Upper lobe of left lung (tissue), 6 donors: ENCODE measurements at regions not wholly inside any gene's neighbourhood (a gene's known extent, or its start where the extent isn't known, plus 50 kb on each side); places are given as distances from the start of the nearest gene placed in this dataset.

Source experiments
- ATAC-seq, 2 donors: fragments of 200-7000 bp; cut with Tn5 transposase; one replicate each; pipeline ENCODE4 v1.9.1; 2022; ENCODE audit warnings: mild to moderate bottlenecking in 2 of 2, moderate library complexity in 2 of 2; ENCODE audit not compliant: low FRiP score in 2 of 2
- DNase-seq, 2 donors: peaks; one replicate each; pipeline ENCODE4 v3.0.0-alpha.2; 2019 to 2020
- H3K27ac ChIP-seq, 4 donors: fragments of 200-600 bp; sonication (generic); one replicate each; pipeline ENCODE4 v1.5.1; 2016 to 2019
- H3K27me3 ChIP-seq, 4 donors: fragments of 200-600 bp; sonication (generic); one replicate each; pipeline ENCODE4 v1.5.1; 2017 to 2019
- H3K36me3 ChIP-seq, 4 donors: fragments of 200-600 bp; sonication (generic); one replicate each; pipeline ENCODE4 v1.5.1; 2016 to 2019
- H3K4me1 ChIP-seq, 4 donors: fragments of 200-600 bp; sonication (generic); one replicate each; pipeline ENCODE4 v1.5.1; 2018 to 2019
- H3K4me3 ChIP-seq, 4 donors: fragments of 200-600 bp; sonication (generic); one replicate each; pipeline ENCODE4 v1.5.1; 2017 to 2019; ENCODE audit warnings: mild to moderate bottlenecking in 2 of 4, moderate library complexity in 1 of 4
- H3K9me3 ChIP-seq, 4 donors: fragments of 200-600 bp; sonication (generic); one replicate each; pipeline ENCODE4 v1.5.1; 2018 to 2019
- CTCF ChIP-seq, 6 experiments: fragments of 450-650 bp in 4 of 6; fragments of 200-600 bp in 2 of 6; sonication (generic) in 2 of 6; IDR thresholded peaks; one replicate each; pipeline ENCODE4 v1.5.1; 2016 to 2019; ENCODE audit warnings: antibody characterized with exemption in 6 of 6
- EP300 ChIP-seq, 4 donors: sonication (generic); formaldehyde crosslinking; IDR thresholded peaks; one replicate each; pipeline ENCODE4 v1.5.1; 2017; ENCODE audit warnings: antibody characterized with exemption in 4 of 4, control low read depth in 2 of 4
- POLR2A ChIP-seq, 4 donors: fragments of 450-650 bp; IDR thresholded peaks; one replicate each; pipeline ENCODE4 v1.5.1; 2016 to 2017; ENCODE audit warnings: antibody characterized with exemption in 4 of 4, mild to moderate bottlenecking in 2 of 4
- POLR2AphosphoS5 ChIP-seq, 2 donors: sonication (generic); formaldehyde crosslinking; IDR thresholded peaks; one replicate each; pipeline ENCODE4 v1.5.1; 2017; ENCODE audit warnings: antibody characterized with exemption in 2 of 2
- WGBS, 2 donors: methylation state at CpG; one replicate each; pipeline ENCODE4 v1.1.5; 2017 to 2018; 5-methylcytosine and 5-hydroxymethylcytosine counted together
- donor health status: DM: no; HTN: no; CAD: no; lungs with moderate emphysema.
- donor health status: DM: no; HTN: yes; CAD: no; lungs with severe emphysema.

GRCh38 chrX:107552930-107553329 is 75.4 kb upstream of the PRPS1 start:
- 68 to 100% methylated on average over 1 of the region's 1 CpG for WGBS, 2 donors
- no peaks in the 10 kb centered on the region for H3K27me3 ChIP-seq
- DNase-seq (no peak), ATAC-seq (no peak)
- H3K4me3 ChIP-seq = no peak overlapping the region
- TF ChIP-seq POLR2A (IDR thresholded peaks at IDR 0.05) (no peak), CTCF (IDR thresholded peaks at IDR 0.05) (no peak), EP300 (IDR thresholded peaks at IDR 0.05) (no peak), POLR2AphosphoS5 (IDR thresholded peaks at IDR 0.05) (no peak)
- no peaks in the 10 kb centered on the region for H3K36me3 ChIP-seq
- H3K9me3 ChIP-seq = no peaks in the 10 kb centered on the region
- no peaks in the 10 kb centered on the region for H3K4me1 ChIP-seq
- H3K27ac ChIP-seq = no peak overlapping the region

GRCh38 chrX:107556967-107557366 is 71.3 kb upstream of the PRPS1 start:
- DNase-seq (no peak), ATAC-seq (no peak)
- TF ChIP-seq POLR2A (IDR thresholded peaks at IDR 0.05) = no peak
- TF ChIP-seq POLR2AphosphoS5 (IDR thresholded peaks at IDR 0.05) = no peak
- TF ChIP-seq EP300 (IDR thresholded peaks at IDR 0.05) = no peak
- no peak for TF ChIP-seq CTCF (IDR thresholded peaks at IDR 0.05)
- Histone ChIP-seq H3K4me1 (no peaks in the 10 kb centered on the region), H3K9me3 (no peaks in the 10 kb centered on the region), H3K27me3 (no peaks in the 10 kb centered on the region), H3K36me3 (no peaks in the 10 kb centered on the region), H3K27ac (no peak overlapping the region), H3K4me3 (no peak overlapping the region)
- WGBS, 2 donors = 82 to 84% methylated on average over 3 of the region's 3 CpGs

GRCh38 chrX:107559506-107559905 is 68.8 kb upstream of the PRPS1 start:
- Histone ChIP-seq H3K9me3 (no peaks in the 10 kb centered on the region), H3K27me3 (no peaks in the 10 kb centered on the region), H3K4me1 (no peaks in the 10 kb centered on the region), H3K27ac (no peak overlapping the region), H3K36me3 (no peaks in the 10 kb centered on the region), H3K4me3 (no peak overlapping the region)
- no peak for DNase-seq
- TF ChIP-seq EP300 (IDR thresholded peaks at IDR 0.05) = no peak
- TF ChIP-seq CTCF (IDR thresholded peaks at IDR 0.05) = no peak
- ATAC-seq = no peak

- TF ChIP-seq EP300 (IDR thresholded peaks at IDR 0.05) (no peak), POLR2AphosphoS5 (IDR thresholded peaks at IDR 0.05) (no peak), CTCF (IDR thresholded peaks at IDR 0.05) (no peak), POLR2A (IDR thresholded peaks at IDR 0.05) (no peak)
- WGBS, 2 donors = 83 to 88% methylated on average over 7 to 10 of the region's 10 CpGs
- ATAC-seq (no peak), DNase-seq (no peak)
- no peaks in the 10 kb centered on the region for H3K27me3 ChIP-seq
- H3K4me1 ChIP-seq = no peaks in the 10 kb centered on the region
- H3K4me3 ChIP-seq = no peak overlapping the region
- H3K36me3 ChIP-seq = no peaks in the 10 kb centered on the region
- H3K9me3 ChIP-seq = no peaks in the 10 kb centered on the region
- H3K27ac ChIP-seq = no peak overlapping the region
Observed at GRCh38 chrX:107560041-107560440, 68.3 kb upstream of the PRPS1 start.

GRCh38 chrX:107560980-107561379 is 67.3 kb upstream of the PRPS1 start:
- H3K27me3 ChIP-seq = no peaks in the 10 kb centered on the region
- no peak for DNase-seq
- H3K27ac ChIP-seq = no peak overlapping the region
- H3K4me3 ChIP-seq = no peak overlapping the region
- TF ChIP-seq CTCF (IDR thresholded peaks at IDR 0.05) (no peak), POLR2AphosphoS5 (IDR thresholded peaks at IDR 0.05) (no peak), EP300 (IDR thresholded peaks at IDR 0.05) (no peak), POLR2A (IDR thresholded peaks at IDR 0.05) (no peak)
- H3K4me1 ChIP-seq = no peaks in the 10 kb centered on the region
- H3K36me3 ChIP-seq = no peaks in the 10 kb centered on the region
- no peak for ATAC-seq
- WGBS, 2 donors = 66 to 93% methylated on average over 3 to 4 of the region's 4 CpGs
- H3K9me3 ChIP-seq = no peaks in the 10 kb centered on the region
